ENCODE measurements at regions not wholly inside any gene's neighbourhood (a gene's known extent, or its start where the extent isn't known, plus 50 kb on each side); places are given as distances from the start of the nearest gene placed in this dataset.
"Not testable (repeated sequence)": the region's sequence is repeated elsewhere in the genome, so short reads cannot be mapped to it uniquely, and the experiment has no call there.

DNA sequence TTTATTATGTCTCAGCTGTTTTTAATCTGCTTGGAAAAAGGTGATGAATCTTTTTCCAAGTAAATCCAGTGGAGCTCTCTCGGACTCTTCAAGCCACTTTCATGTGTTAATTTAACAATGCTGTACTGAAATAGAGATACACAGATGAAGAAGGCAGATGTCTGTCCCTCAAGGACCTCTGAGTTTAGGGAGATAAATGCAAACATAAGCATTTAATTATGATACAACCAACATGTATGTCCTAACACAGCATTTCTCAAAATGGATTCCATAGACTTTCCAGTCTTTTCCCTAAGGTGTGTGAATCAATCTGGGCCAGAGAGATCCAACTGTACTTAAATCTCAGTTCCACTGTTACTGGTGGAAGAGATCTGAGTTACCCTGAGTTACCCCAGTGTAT is 262.4 kb downstream of the RND3 start:
- H3K36me3 Mint-ChIP-seq (ENCODE audit: low read depth), result no peaks in the 10 kb centered on the region
- ChIA-PET POLR2A (no interaction called here), CTCF (no interaction called here)
- no peak overlapping the region for H3K4me3 Mint-ChIP-seq
- no peak overlapping the region for H3K27ac Mint-ChIP-seq
- no peak for DNase-seq
- no peaks in the 10 kb centered on the region for H3K27me3 Mint-ChIP-seq
- H3K4me1 Mint-ChIP-seq, result no peaks in the 10 kb centered on the region
- no peaks in the 10 kb centered on the region for H3K9me3 Mint-ChIP-seq

DNA sequence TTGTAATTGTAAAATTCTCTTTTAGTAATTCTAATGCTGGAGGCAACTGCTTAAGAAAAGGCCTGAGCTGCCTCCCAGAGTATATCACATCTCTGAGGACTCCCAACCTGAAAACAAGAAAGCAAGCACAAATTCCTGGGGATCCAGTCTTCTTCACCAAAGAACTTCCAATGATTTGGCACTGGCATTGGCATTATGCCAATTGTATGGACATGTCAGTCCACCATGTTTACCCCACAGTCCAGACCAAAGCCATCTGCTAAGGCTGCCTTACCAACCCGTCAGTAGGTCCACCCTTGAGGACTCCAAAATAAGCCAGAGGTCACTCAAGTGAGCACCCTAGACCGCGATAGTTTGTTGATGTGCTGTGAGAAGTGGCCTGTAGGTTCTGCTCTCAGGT is 263.1 kb downstream of the RND3 start:
- H3K4me3 Mint-ChIP-seq, result no peak overlapping the region
- H3K4me1 Mint-ChIP-seq, result no peaks in the 10 kb centered on the region
- no peaks in the 10 kb centered on the region for H3K9me3 Mint-ChIP-seq
- ChIA-PET CTCF (no interaction called here), POLR2A (no interaction called here)
- no peak overlapping the region for H3K27ac Mint-ChIP-seq
- H3K36me3 Mint-ChIP-seq (ENCODE audit: low read depth), result no peaks in the 10 kb centered on the region
- H3K27me3 Mint-ChIP-seq, result no peaks in the 10 kb centered on the region
- no peak for DNase-seq

DNA sequence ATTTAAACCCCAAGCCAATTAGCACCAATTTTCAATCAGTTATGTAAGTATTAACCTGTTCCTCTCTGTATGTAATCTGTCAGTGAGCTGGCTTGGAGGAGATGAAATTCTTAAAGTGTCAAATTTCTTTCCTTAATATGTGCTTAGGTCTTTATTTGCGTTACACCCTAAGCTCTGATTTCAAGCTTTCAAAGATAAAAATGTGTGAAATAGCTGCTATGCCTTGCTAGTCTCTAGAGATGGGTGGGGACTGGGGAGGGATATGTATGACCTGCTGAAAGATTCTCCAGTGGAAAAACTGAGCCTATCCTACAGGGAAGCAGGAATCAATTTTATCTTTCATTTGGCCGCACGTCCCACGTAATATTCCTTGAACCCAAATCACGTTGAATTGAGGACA is 264.5 kb downstream of the RND3 start:
- CTCF ChIA-PET, result no interaction called here
- H3K9me3 Mint-ChIP-seq, result no peaks in the 10 kb centered on the region
- H3K36me3 Mint-ChIP-seq (ENCODE audit: low read depth), result no peaks in the 10 kb centered on the region
- H3K4me3 Mint-ChIP-seq, result no peak overlapping the region
- H3K27me3 Mint-ChIP-seq, result no peaks in the 10 kb centered on the region
- H3K27ac Mint-ChIP-seq, result no peak overlapping the region
- no peaks in the 10 kb centered on the region for H3K4me1 Mint-ChIP-seq
- DNase-seq, result no peak
- POLR2A ChIA-PET, result no interaction called here

DNA sequence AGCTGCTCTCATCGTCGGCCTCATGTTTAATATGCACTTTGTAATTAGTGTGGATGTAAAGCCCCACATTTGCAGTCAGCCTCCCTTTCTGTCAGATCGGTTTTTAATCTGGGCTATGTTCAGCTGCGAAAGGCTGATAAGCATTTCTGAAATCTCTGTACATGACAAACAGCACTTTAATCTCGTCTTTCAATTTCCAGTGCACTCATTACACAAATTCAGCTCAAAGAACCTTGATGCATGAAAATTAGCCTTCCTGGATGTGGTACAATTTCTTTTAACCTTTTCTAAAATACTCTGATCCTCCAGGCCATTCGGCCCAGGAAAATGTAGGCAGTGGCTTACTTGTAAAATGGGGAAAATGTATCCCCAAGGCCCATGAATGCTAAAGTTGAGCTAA is 265.1 kb downstream of the RND3 start:
- Mint-ChIP-seq H3K27me3 (no peaks in the 10 kb centered on the region), H3K9me3 (no peaks in the 10 kb centered on the region), H3K4me1 (no peaks in the 10 kb centered on the region), H3K4me3 (no peak overlapping the region), H3K27ac (no peak overlapping the region), H3K36me3 (ENCODE audit: low read depth) (no peaks in the 10 kb centered on the region)
- ChIA-PET POLR2A (no interaction called here), CTCF (no interaction called here)
- no peak for DNase-seq

DNA sequence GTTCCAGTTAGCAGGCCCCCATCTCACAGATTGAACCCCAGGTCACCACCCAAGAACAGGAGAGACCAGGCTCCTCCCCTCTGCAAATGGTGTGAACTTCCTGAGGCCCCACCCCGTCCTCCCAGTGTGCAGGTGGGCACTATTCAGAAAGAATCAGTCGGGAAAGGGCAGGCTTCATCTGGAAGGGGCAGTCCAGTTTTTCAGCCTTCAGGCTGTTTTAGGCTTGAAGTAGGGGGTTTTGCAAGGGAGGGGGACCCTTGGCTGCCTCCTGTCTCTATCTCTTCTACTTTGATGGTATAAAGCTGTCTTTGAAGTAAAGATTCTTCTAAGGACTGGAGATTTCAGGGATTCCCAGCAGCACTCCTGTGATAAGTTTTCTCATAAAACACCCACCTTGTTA is 267.6 kb downstream of the RND3 start:
- DNase-seq, result no peak
- POLR2A ChIA-PET, result no interaction called here
- Mint-ChIP-seq H3K27me3 (no peaks in the 10 kb centered on the region), H3K36me3 (ENCODE audit: low read depth) (no peaks in the 10 kb centered on the region), H3K4me1 (no peaks in the 10 kb centered on the region), H3K27ac (no peak overlapping the region), H3K4me3 (no peak overlapping the region), H3K9me3 (no peaks in the 10 kb centered on the region)
- CTCF ChIA-PET, result no interaction called here

DNA sequence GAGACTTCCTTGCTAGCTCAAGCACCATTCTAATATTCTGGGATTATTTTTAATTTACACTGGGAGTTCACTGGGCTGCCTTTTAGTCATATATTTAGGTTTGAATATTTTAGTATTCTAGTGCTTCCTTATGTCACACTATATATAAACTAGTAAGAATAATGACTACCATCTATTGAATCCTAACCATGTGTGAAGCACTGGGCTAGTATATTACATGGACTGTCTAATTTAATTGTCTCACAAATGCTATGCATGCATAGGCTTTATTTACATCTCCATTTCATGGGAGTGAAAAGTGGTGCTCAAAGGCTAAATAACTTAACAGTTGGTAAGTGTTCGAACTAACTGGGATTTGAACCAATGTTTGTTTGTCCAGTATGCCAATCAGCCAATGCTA is 272.4 kb downstream of the RND3 start:
- H3K36me3 Mint-ChIP-seq (ENCODE audit: low read depth), result no peaks in the 10 kb centered on the region
- ChIA-PET CTCF (no interaction called here), POLR2A (no interaction called here)
- no peaks in the 10 kb centered on the region for H3K4me1 Mint-ChIP-seq
- no peaks in the 10 kb centered on the region for H3K9me3 Mint-ChIP-seq
- no peak for DNase-seq
- H3K27me3 Mint-ChIP-seq, result no peaks in the 10 kb centered on the region
- H3K27ac Mint-ChIP-seq, result no peak overlapping the region
- no peak overlapping the region for H3K4me3 Mint-ChIP-seq

DNA sequence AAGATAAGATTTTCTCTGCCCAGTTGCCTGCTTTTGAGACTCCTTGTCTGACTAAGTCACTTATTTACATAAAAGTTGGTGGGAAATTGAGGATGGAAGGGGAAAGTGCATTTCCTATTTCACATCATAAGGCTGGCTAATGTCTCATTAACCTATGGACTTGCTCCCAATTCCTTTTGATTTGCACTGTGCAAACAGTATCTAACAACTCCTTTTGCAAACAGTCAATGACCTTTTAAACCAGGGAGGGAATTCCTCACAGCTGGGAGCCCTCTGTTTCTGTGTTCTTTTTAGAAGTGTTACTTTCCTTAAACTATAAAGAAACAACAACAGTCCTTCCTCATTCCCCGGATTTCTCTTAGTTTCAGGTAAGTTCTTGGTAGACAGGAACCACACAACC is 272.8 kb downstream of the RND3 start:
- no peaks in the 10 kb centered on the region for H3K9me3 Mint-ChIP-seq

DNA sequence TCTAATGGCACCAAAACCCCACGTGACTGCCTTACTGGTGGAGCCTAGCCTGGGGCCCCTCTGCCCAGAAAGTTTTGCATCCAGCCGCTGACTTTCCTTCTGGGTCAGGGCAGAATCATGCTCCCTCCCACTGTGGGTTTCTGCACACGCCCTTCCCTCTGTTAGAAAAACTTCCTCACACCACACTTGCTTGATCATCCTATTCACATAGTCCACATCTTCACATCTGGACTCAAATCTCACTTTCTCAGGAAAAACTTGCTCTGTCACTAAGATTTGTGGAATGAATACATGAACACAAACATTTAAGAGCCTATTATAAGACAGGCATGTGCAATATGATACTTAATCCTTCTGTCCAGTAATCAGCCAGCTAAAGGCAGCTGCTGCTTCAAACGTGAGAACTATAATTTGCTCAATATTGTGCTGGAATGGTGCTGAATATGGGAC is 274.7 kb downstream of the RND3 start:
- no peak overlapping the region for H3K27ac Mint-ChIP-seq
- DNase-seq, result no peak
- H3K36me3 Mint-ChIP-seq (ENCODE audit: low read depth), result no peaks in the 10 kb centered on the region
- ChIA-PET POLR2A (no interaction called here), CTCF (no interaction called here)
- no peak overlapping the region for H3K4me3 Mint-ChIP-seq
- H3K9me3 Mint-ChIP-seq, result no peaks in the 10 kb centered on the region
- H3K4me1 Mint-ChIP-seq, result no peaks in the 10 kb centered on the region
- no peaks in the 10 kb centered on the region for H3K27me3 Mint-ChIP-seq

More for the DNA sequence above, 272.8 kb downstream of the RND3 start:
- DNase-seq, result no peak
- no peaks in the 10 kb centered on the region for H3K27me3 Mint-ChIP-seq
- ChIA-PET POLR2A (no interaction called here), CTCF (no interaction called here)
- H3K4me3 Mint-ChIP-seq, result no peak overlapping the region
- H3K36me3 Mint-ChIP-seq (ENCODE audit: low read depth), result no peaks in the 10 kb centered on the region
- no peaks in the 10 kb centered on the region for H3K4me1 Mint-ChIP-seq
- H3K27ac Mint-ChIP-seq, result no peak overlapping the region

DNA sequence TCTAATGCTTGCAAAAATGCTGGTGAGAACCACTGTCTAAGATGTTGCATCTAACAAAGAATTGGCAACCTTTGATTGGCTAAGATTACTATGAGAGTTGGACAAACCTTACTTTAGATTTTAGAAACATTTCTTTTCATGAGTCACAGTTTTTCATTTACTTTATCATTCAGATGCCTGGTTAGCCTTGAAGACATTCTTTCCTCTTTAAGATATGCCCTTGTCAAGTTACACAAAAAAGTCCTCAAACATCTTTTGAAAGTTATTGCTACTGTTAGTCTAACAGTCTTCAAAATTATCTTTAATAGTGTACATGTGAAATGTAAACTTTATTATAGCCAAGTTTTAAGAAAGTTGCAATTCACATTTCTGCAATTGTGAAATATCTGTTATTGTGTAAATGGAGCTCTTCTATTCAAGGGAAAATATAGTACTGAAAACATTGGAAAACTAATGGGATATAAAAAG is 276.3 kb downstream of the RND3 start:
- Mint-ChIP-seq H3K27ac (no peak overlapping the region), H3K27me3 (no peaks in the 10 kb centered on the region), H3K9me3 (no peaks in the 10 kb centered on the region), H3K4me3 (no peak overlapping the region), H3K36me3 (ENCODE audit: low read depth) (no peaks in the 10 kb centered on the region), H3K4me1 (no peaks in the 10 kb centered on the region)
- POLR2A ChIA-PET, result no interaction called here
- CTCF ChIA-PET, result interaction anchor here (0.6 kb wide), 1 partner anchor 31 kb away, joined by 5 read pairs; no protein-coding TSS in a partner anchor
- no peak for DNase-seq

DNA sequence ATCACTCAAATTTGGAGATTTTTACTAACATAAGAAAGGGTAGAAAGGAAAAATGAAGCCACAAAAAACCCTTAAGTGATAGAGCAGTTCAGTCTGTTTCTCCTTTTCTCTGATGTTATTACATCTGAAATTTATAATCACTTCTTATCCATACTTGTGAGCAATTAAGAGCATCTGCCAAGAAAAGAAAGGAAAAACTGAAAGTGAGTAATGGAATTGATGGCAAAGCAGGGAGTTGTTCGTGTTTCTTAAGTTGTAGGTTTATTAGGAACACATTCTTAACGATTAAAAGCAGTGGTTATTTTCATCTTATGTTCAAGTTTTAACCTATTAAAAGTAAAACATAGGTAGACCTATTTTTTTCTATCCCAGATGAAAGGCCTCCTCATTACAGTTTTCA is 277.7 kb downstream of the RND3 start:
- no peaks in the 10 kb centered on the region for H3K9me3 Mint-ChIP-seq
- H3K36me3 Mint-ChIP-seq (ENCODE audit: low read depth), result no peaks in the 10 kb centered on the region
- POLR2A ChIA-PET, result no interaction called here
- CTCF ChIA-PET, result no interaction called here
- no peak for DNase-seq
- no peak overlapping the region for H3K27ac Mint-ChIP-seq
- no peak overlapping the region for H3K4me3 Mint-ChIP-seq
- H3K4me1 Mint-ChIP-seq, result no peaks in the 10 kb centered on the region
- no peaks in the 10 kb centered on the region for H3K27me3 Mint-ChIP-seq

DNA sequence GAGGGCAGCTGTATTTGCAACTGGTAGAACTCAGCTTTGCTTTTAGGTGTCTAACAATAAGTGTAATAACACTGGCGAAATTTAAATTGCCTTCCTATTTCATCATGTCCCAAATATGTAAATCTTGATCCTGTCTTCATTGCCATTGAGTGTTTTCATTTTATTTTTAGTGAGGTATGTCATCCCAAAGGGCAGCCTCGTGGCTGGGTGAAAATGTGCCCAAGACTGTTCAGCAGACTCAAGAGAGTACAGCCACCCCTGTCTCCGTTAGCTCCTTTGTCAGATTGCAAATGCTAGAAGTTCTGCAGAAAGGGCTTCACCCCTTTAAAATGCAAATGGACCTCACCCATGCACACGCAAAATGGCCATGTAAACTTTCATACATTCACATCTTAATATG is 278.8 kb downstream of the RND3 start:
- ChIA-PET POLR2A (no interaction called here), CTCF (no interaction called here)
- H3K36me3 Mint-ChIP-seq (ENCODE audit: low read depth), result no peaks in the 10 kb centered on the region
- no peak overlapping the region for H3K4me3 Mint-ChIP-seq
- no peak overlapping the region for H3K27ac Mint-ChIP-seq
- H3K9me3 Mint-ChIP-seq, result no peaks in the 10 kb centered on the region
- no peak for DNase-seq
- H3K4me1 Mint-ChIP-seq, result no peaks in the 10 kb centered on the region
- H3K27me3 Mint-ChIP-seq, result no peaks in the 10 kb centered on the region

DNA sequence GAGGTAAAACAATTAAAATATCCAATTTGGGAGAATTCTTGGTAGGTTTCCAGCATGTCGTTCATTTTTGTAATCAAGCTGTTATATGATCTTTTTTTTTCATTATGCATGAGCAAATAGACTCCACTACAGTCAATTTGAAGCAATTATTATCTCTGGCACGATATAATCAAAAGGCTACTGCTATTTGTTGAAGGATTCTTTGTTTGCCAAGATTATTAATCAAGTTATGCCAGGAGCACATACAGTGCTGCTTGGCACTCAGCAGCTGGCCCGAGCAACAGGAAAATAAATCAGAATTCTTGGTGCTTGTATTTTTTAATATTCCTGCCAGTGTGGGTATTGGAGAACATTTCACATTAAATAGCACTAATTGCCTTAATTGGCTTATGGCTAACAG is 279.5 kb downstream of the RND3 start:
- Mint-ChIP-seq H3K27ac (no peak overlapping the region), H3K4me1 (no peaks in the 10 kb centered on the region), H3K27me3 (no peaks in the 10 kb centered on the region), H3K36me3 (ENCODE audit: low read depth) (no peaks in the 10 kb centered on the region), H3K9me3 (no peaks in the 10 kb centered on the region), H3K4me3 (no peak overlapping the region)
- POLR2A ChIA-PET, result no interaction called here
- CTCF ChIA-PET, result no interaction called here
- DNase-seq, result no peak

DNA sequence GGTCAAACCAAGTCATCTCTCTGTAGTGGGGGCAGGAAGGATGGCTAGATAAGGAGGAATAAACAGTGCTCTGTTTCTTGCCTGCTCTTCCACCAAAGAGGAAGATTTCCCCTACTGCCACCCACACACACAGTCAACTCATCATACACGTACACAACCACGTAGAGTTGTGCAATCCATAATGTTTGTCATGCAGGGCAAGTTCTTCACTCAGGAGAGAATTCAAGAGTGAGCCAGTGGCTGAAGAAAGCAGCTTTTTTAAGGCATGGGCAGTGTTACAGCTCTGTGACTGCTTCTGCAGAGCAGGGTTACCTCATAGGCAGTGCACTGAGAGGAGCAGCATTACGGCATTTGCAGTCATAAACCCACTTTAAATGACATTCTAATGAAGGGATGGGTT is 283.0 kb downstream of the RND3 start:
- Mint-ChIP-seq H3K9me3 (no peaks in the 10 kb centered on the region), H3K27me3 (no peaks in the 10 kb centered on the region), H3K4me1 (no peaks in the 10 kb centered on the region), H3K27ac (no peak overlapping the region), H3K4me3 (no peak overlapping the region), H3K36me3 (ENCODE audit: low read depth) (no peaks in the 10 kb centered on the region)
- no peak for DNase-seq
- CTCF ChIA-PET, result interaction anchor here (1.1 kb wide), 1 partner anchor 37 kb away, joined by 3 read pairs; no protein-coding TSS in a partner anchor
- POLR2A ChIA-PET, result no interaction called here

DNA sequence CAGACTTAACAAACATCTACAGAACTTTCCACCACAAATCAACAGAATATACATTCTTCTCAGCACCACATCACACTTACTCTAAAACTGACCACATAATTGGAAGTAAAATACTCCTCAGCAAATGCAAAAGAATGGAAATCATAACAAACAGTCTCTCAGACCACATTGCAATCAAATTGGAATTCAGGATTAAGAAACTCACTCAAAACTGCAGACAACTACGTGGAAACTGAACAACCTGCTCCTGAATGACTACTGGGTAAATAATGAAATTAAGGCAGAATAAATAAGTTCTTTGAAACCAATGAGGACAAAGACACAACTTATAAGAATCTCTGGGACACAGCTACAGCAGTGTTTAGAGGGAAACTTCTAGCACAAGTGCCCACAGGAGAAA is 292.7 kb downstream of the RND3 start:
- POLR2A ChIA-PET; DNase-seq; H3K27ac Mint-ChIP-seq; H3K4me3 Mint-ChIP-seq; CTCF ChIA-PET; H3K27me3 Mint-ChIP-seq; H3K9me3 Mint-ChIP-seq; H3K4me1 Mint-ChIP-seq; H3K36me3 Mint-ChIP-seq (ENCODE audit: low read depth): not testable (repeated sequence)

DNA sequence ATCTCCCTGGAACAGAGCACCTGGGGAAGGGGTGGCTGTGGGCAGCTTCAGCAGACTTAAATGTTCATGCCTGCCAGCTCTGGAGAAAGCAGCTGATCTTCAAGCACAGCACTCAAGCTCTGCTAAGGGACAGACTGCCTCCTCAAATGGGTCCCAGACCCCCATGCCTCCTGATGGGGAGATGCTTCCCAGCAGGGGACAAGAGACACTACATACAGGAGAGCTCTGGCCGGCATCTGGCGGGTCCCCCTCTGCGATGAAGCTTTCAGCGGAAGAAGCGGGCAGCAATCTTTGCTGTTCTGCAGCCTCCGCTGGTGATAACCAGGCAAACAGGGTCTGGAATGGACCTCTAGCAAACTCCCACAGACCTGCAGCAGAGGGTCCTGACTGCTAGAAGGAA is 294.8 kb downstream of the RND3 start:
- H3K27ac Mint-ChIP-seq, result no peak overlapping the region
- no peaks in the 10 kb centered on the region for H3K9me3 Mint-ChIP-seq
- H3K36me3 Mint-ChIP-seq (ENCODE audit: low read depth), result no peaks in the 10 kb centered on the region
- ChIA-PET POLR2A (no interaction called here), CTCF (no interaction called here)
- no peaks in the 10 kb centered on the region for H3K4me1 Mint-ChIP-seq
- no peaks in the 10 kb centered on the region for H3K27me3 Mint-ChIP-seq
- H3K4me3 Mint-ChIP-seq, result no peak overlapping the region
- no peak for DNase-seq
